Thoracic aorta (tissue), 2 donors: ENCODE measurements at regions not wholly inside any gene's neighbourhood (a gene's known extent, or its start where the extent isn't known, plus 50 kb on each side); places are given as distances from the start of the nearest gene placed in this dataset.

Experiments
- ATAC-seq: fragments of 150-250 bp; one replicate; pipeline ENCODE4 v1.8.0; 2017; ENCODE audit warnings: low read depth; ENCODE audit not compliant: insufficient number of reproducible peaks, low FRiP score
- DNase-seq: peaks from one replicate; pipeline ENCODE4 v3.0.0-alpha.2; 2020; ENCODE audit warnings: low spot score
- H3K27ac ChIP-seq, 2 donors: fragments of 200-600 bp; sonication (generic); 1 replicate in 1 of 2; 2 replicates in 1 of 2; pipeline ENCODE4 v1.5.1; 2016; ENCODE audit warnings: mild to moderate bottlenecking in 2 of 2, moderate library complexity in 2 of 2
- H3K27me3 ChIP-seq: fragments of 200-600 bp; sonication (generic); replicated peaks from 2 replicates; pipeline ENCODE4 v1.6.0; 2016; ENCODE audit warnings: mild to moderate bottlenecking; ENCODE audit not compliant: insufficient read depth
- H3K36me3 ChIP-seq: fragments of 200-600 bp; sonication (generic); one replicate; pipeline ENCODE4 v1.5.1; 2016
- H3K4me1 ChIP-seq, 2 donors: fragments of 200-600 bp; sonication (generic); 1 replicate in 1 of 2; 2 replicates in 1 of 2; pipeline versions ENCODE4 v1.5.1 to v1.6.0; 2016; ENCODE audit warnings: low read depth in 2 of 2, mild to moderate bottlenecking in 1 of 2; ENCODE audit not compliant: control insufficient read depth in 1 of 2
- H3K4me3 ChIP-seq: fragments of 200-600 bp; sonication (generic); 2 replicates; pipeline ENCODE4 v1.5.1; 2016; ENCODE audit warnings: mild to moderate bottlenecking
- H3K9me3 ChIP-seq: fragments of 200-600 bp; sonication (generic); 2 replicates; pipeline ENCODE4 v1.5.1; 2016
- CTCF ChIP-seq: fragments of 200-600 bp; sonication (generic); IDR thresholded peaks from one replicate; pipeline ENCODE4 v1.5.1; 2019; ENCODE audit warnings: antibody characterized with exemption

- ATAC-seq (no peak), DNase-seq (no peak)
- Histone ChIP-seq H3K36me3 (no peaks in the 10 kb centered on the region), H3K4me3 (no peak overlapping the region), H3K27ac (no peak overlapping the region), H3K9me3 (no peaks in the 10 kb centered on the region), H3K4me1 (no peaks in the 10 kb centered on the region), H3K27me3 (no peaks in the 10 kb centered on the region)
- TF ChIP-seq CTCF = no peak
Measured at GRCh38 chr5:1686016-1686802, 113.4 kb downstream of the MRPL36 start.

DNA sequence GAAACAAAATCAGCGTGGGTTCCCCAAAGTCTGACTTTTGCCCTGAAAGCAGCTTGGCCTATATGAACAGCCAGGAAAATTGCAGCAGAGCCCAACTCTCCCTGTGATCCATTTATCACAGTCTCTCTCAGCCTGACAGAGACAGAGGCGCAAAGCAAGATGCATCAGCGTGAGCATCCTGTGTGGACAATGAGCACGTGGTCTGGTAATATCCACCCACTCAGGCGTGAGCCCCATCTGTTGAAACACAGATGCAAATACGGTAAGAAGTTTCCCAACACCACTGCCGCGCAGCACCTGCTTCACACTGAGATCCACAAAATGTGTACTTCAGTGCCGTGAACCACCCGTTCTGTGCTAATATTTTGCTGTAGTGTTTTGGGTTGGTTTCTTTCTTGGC, 114.6 kb downstream of the MRPL36 start:
- Histone ChIP-seq H3K4me3 (no peak overlapping the region), H3K27me3 (no peaks in the 10 kb centered on the region), H3K9me3 (no peaks in the 10 kb centered on the region), H3K27ac (no peak overlapping the region), H3K4me1 (no peaks in the 10 kb centered on the region), H3K36me3 (no peaks in the 10 kb centered on the region)
- ATAC-seq (no peak), DNase-seq (no peak)
- no peak for TF ChIP-seq CTCF

- ATAC-seq = no peak
- no peak for DNase-seq
- Histone ChIP-seq H3K4me3 (no peak overlapping the region), H3K9me3 (no peaks in the 10 kb centered on the region), H3K27ac (no peak overlapping the region), H3K27me3 (no peaks in the 10 kb centered on the region), H3K36me3 (no peaks in the 10 kb centered on the region), H3K4me1 (no peaks in the 10 kb centered on the region)
- TF ChIP-seq CTCF = no peak
Measured at GRCh38 chr5:1681955-1682354, 117.7 kb downstream of the MRPL36 start.

GRCh38 chr5:1673042-1673677, 126.5 kb downstream of the MRPL36 start:
- no peak for TF ChIP-seq CTCF
- Histone ChIP-seq H3K27me3 (no peaks in the 10 kb centered on the region), H3K27ac (no peak overlapping the region), H3K9me3 (no peaks in the 10 kb centered on the region), H3K4me3 (no peak overlapping the region), H3K4me1 (no peaks in the 10 kb centered on the region), H3K36me3 (no peaks in the 10 kb centered on the region)
- ATAC-seq = no peak
- no peak for DNase-seq

GRCh38 chr5:1672396-1672795, 127.2 kb downstream of the MRPL36 start:
- TF ChIP-seq CTCF = no peak

More at GRCh38 chr5:1672396-1672795, 127.2 kb downstream of the MRPL36 start:
- DNase-seq = no peak
- H3K4me3 ChIP-seq = no peak overlapping the region
- no peaks in the 10 kb centered on the region for H3K4me1 ChIP-seq
- no peaks in the 10 kb centered on the region for H3K36me3 ChIP-seq
- no peaks in the 10 kb centered on the region for H3K27me3 ChIP-seq
- no peak for ATAC-seq
- H3K9me3 ChIP-seq = no peaks in the 10 kb centered on the region
- no peak overlapping the region for H3K27ac ChIP-seq
